ENCODE measurements at regions not wholly inside any gene's neighbourhood (a gene's known extent, or its start where the extent isn't known, plus 50 kb on each side); places are given as distances from the start of the nearest gene placed in this dataset.

DNA sequence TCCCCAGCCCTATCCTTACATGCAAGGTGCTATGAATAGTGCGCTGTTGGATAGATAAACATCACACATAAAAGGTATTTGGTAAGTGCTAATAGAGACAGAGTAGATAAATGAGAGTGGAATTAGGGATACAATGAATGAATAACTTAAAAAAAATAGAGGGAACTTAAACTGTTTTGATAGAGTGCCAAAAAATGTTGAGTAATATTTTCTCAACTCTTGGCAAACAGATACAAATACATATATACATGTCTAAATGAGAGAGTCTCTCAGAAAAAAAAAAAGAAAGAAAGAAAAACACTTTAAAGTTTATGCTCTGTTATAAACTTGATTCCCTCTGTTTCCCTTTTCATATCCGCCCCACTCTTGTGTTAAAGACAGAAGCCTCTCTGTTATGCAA, 667.4 kb downstream of the ROBO2 start:
- TF ChIP-seq CTCF (IDR thresholded peaks at IDR 0.05) (no peak), POLR2A (IDR thresholded peaks at IDR 0.05) (no peak)
